ENCODE measurements at regions not wholly inside any gene's neighbourhood (a gene's known extent, or its start where the extent isn't known, plus 50 kb on each side); places are given as distances from the start of the nearest gene placed in this dataset.

DNA sequence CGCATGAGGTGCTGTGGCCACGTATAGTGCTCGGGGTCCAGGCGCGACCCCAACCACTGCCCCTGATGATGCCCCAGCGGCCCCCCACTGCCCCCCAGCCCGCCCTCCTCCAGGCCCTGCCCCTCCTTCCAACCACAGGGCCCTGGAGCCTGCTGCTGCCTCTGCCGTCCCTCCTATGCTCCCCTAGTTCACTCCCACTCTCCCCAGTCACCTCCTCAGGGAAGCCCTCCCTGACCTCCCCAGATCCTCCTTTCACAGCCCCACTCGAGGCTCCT, 93.8 kb downstream of the UNCX start:
- TF ChIP-seq EZH2phosphoT487 (IDR thresholded peaks at IDR 0.05; ENCODE audit: borderline replicate concordance, low read depth, low read length) = no peak
- TF ChIP-seq, protein P1, sequence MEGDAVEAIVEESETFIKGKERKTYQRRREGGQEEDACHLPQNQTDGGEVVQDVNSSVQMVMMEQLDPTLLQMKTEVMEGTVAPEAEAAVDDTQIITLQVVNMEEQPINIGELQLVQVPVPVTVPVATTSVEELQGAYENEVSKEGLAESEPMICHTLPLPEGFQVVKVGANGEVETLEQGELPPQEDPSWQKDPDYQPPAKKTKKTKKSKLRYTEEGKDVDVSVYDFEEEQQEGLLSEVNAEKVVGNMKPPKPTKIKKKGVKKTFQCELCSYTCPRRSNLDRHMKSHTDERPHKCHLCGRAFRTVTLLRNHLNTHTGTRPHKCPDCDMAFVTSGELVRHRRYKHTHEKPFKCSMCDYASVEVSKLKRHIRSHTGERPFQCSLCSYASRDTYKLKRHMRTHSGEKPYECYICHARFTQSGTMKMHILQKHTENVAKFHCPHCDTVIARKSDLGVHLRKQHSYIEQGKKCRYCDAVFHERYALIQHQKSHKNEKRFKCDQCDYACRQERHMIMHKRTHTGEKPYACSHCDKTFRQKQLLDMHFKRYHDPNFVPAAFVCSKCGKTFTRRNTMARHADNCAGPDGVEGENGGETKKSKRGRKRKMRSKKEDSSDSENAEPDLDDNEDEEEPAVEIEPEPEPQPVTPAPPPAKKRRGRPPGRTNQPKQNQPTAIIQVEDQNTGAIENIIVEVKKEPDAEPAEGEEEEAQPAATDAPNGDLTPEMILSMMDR (conservative IDR thresholded peaks at IDR 0.05; ENCODE audit: low read length) = no peak
- POLR2A ChIA-PET = no interaction called here
- no peaks in the 10 kb centered on the region for H3K79me2 ChIP-seq (ENCODE audit: insufficient read depth, low read depth, low read length)
- H4K20me1 ChIP-seq (ENCODE audit: insufficient read depth, low read length) = no peaks in the 10 kb centered on the region
- DNase-seq (ENCODE audit: low spot score) = no peak
- H3K27ac ChIP-seq (ENCODE audit: low read depth, low read length, poor library complexity, severe bottlenecking) = no peak overlapping the region
- no peaks in the 10 kb centered on the region for H3K36me3 ChIP-seq (ENCODE audit: insufficient read depth, low read length)
- CTCF ChIA-PET (ENCODE audit: unreplicated experiment) = no interaction called here
- H3K4me3 ChIP-seq (ENCODE audit: low read depth, low read length, poor library complexity, severe bottlenecking) = no peak overlapping the region
- H3K9me2 ChIP-seq (ENCODE audit: insufficient read depth, low read length) = no peaks in the 10 kb centered on the region
- H3K4me1 ChIP-seq (ENCODE audit: insufficient read depth, low read length, poor library complexity, severe bottlenecking) = no peaks in the 10 kb centered on the region
- H3K4me2 ChIP-seq (ENCODE audit: low read length) = no peak overlapping the region
- no peaks in the 10 kb centered on the region for H3K9me3 ChIP-seq (ENCODE audit: low read length)
- no peak overlapping the region for H2AFZ ChIP-seq (ENCODE audit: low read length)
- intact Hi-C loops (cut with micrococcal nuclease; ENCODE audit: unreplicated experiment) = no loop called here
- no TSS peak for BruUV-seq (replicated peaks)

DNA sequence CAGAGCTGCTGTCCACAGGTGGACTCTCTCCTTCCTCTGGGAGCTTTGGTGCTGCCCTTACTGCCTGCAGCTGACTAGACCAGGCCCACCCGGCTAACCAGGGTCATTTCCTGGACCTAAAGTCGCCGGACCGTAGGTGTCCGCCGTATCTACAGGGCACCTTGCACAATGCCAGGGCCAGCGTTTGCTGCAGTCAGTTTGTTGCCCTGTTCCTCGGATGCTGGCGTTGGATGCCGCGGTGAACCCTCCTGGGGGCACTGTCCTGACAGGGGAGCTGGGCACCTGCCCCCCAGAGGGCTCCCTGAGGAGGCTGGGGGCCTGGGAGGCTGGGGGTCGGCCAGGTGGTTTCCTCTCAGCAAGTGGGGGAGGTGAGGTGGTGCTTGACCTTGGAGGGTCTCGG, 96.6 kb downstream of the UNCX start:
- H3K4me2 ChIP-seq (ENCODE audit: low read length) = no peak overlapping the region
- H2AFZ ChIP-seq (ENCODE audit: low read length) = no peak overlapping the region
- CTCF ChIA-PET (ENCODE audit: unreplicated experiment) = no interaction called here
- no peak overlapping the region for H3K4me3 ChIP-seq (ENCODE audit: low read depth, low read length, poor library complexity, severe bottlenecking)
- H3K27ac ChIP-seq (ENCODE audit: low read depth, low read length, poor library complexity, severe bottlenecking) = no peak overlapping the region
- no TSS peak for BruUV-seq (replicated peaks)
- TF ChIP-seq EZH2phosphoT487 (IDR thresholded peaks at IDR 0.05; ENCODE audit: borderline replicate concordance, low read depth, low read length) = no peak
- TF ChIP-seq, protein P1 (conservative IDR thresholded peaks at IDR 0.05; ENCODE audit: low read length) = no peak
- DNase-seq (ENCODE audit: low spot score) = no peak
- H4K20me1 ChIP-seq (ENCODE audit: insufficient read depth, low read length) = no peaks in the 10 kb centered on the region
- H3K9me2 ChIP-seq (ENCODE audit: insufficient read depth, low read length) = no peaks in the 10 kb centered on the region
- H3K4me1 ChIP-seq (ENCODE audit: insufficient read depth, low read length, poor library complexity, severe bottlenecking) = no peaks in the 10 kb centered on the region
- intact Hi-C loops (cut with micrococcal nuclease; ENCODE audit: unreplicated experiment) = no loop called here
- H3K36me3 ChIP-seq (ENCODE audit: insufficient read depth, low read length) = no peaks in the 10 kb centered on the region
- POLR2A ChIA-PET = no interaction called here
- no peaks in the 10 kb centered on the region for H3K9me3 ChIP-seq (ENCODE audit: low read length)
- no peaks in the 10 kb centered on the region for H3K79me2 ChIP-seq (ENCODE audit: insufficient read depth, low read depth, low read length)

DNA sequence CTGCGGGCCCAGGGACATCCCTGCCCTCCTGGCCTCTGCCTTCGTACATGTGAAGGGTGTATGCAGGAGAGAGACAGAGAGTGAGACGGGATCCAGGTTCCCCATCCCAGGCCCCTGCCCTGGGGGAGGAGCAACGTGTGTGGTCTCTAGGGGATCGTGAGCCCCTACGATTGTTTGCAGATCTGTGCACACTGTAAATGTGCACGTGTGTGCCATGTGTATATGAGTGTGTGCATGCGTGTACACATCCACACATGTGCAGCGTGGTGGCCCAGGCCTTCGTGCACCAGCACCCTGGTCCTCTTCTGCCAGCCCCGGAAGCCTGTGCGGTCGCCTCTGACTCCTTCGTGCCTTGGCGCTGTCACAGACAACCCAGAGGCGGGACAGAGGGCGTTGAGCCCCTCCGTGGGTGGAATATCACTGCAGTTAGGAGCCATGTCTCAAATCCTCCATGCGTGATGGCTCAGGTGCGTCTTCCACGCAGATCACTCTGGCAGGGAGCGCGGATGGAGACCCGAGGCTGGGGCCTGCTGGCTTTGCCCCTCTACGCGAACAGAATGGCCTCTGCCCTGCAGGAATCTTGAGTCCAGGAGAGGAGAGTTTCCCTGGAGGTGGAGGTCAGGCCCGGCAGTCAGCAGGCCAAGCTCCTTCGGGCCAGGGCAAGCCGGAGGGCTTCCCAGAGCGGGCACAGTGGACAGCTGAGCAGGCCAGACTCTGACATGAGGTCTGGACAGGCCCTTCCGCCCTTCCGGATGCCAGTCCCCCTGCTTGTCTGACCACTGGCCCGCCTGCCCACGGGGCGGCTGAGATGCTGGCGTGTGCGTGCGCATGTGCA, 97.5 kb downstream of the UNCX start:
- TF ChIP-seq, protein P1 (conservative IDR thresholded peaks at IDR 0.05; ENCODE audit: low read length) = no peak
- TF ChIP-seq EZH2phosphoT487 (IDR thresholded peaks at IDR 0.05; ENCODE audit: borderline replicate concordance, low read depth, low read length) = no peak
- Histone ChIP-seq H3K79me2 (ENCODE audit: insufficient read depth, low read depth, low read length) (no peaks in the 10 kb centered on the region), H3K4me3 (ENCODE audit: low read depth, low read length, poor library complexity, severe bottlenecking) (no peak overlapping the region), H3K4me1 (ENCODE audit: insufficient read depth, low read length, poor library complexity, severe bottlenecking) (no peaks in the 10 kb centered on the region), H4K20me1 (ENCODE audit: insufficient read depth, low read length) (no peaks in the 10 kb centered on the region), H3K9me3 (ENCODE audit: low read length) (no peaks in the 10 kb centered on the region), H3K36me3 (ENCODE audit: insufficient read depth, low read length) (no peaks in the 10 kb centered on the region), H3K4me2 (ENCODE audit: low read length) (no peak overlapping the region), H2AFZ (ENCODE audit: low read length) (no peak overlapping the region), H3K9me2 (ENCODE audit: insufficient read depth, low read length) (no peaks in the 10 kb centered on the region), H3K27ac (ENCODE audit: low read depth, low read length, poor library complexity, severe bottlenecking) (no peak overlapping the region)
- intact Hi-C loops (cut with micrococcal nuclease; ENCODE audit: unreplicated experiment) = no loop called here
- no TSS peak for BruUV-seq (replicated peaks)
- ChIA-PET CTCF (ENCODE audit: unreplicated experiment) (no interaction called here), POLR2A (interaction anchor here (0.6 kb wide), 1 partner anchor 1072 kb away, joined by 3 read pairs; no protein-coding TSS in a partner anchor)
- DNase-seq (ENCODE audit: low spot score) = no peak
